Aorta (tissue), 5 donors: ENCODE measurements at regions not wholly inside any gene's neighbourhood (a gene's known extent, or its start where the extent isn't known, plus 50 kb on each side); places are given as distances from the start of the nearest gene placed in this dataset.

ENCODE experiments used
- ATAC-seq: fragments of 200-7000 bp; cut with Tn5 transposase; one replicate; pipeline ENCODE4 v1.9.1; 2022; ENCODE audit warnings: moderate library complexity; ENCODE audit not compliant: low FRiP score
- DNase-seq, 2 donors: peaks; one replicate each; pipeline ENCODE4 v3.0.0-alpha.2; 2020
- H3K27ac ChIP-seq, 2 donors: one replicate each; pipeline ENCODE4 v1.5.1; 2013; ENCODE audit warnings: low read length in 2 of 2, mild to moderate bottlenecking in 2 of 2, moderate library complexity in 2 of 2, control low read depth in 1 of 2, inconsistent platforms in 1 of 2, low read depth in 1 of 2
- H3K27me3 ChIP-seq, 2 donors: one replicate each; pipeline ENCODE4 v1.6.1; 2013; ENCODE audit warnings: control low read depth in 1 of 2, low read length in 1 of 2, mild to moderate bottlenecking in 1 of 2, moderate library complexity in 1 of 2; ENCODE audit not compliant: insufficient read depth in 2 of 2, control insufficient read depth in 1 of 2
- H3K36me3 ChIP-seq, 2 donors: one replicate each; pipeline ENCODE4 v1.6.1; 2013; ENCODE audit warnings: control low read depth in 1 of 2, low read length in 1 of 2, mild to moderate bottlenecking in 1 of 2; ENCODE audit not compliant: insufficient read depth in 2 of 2, control insufficient read depth in 1 of 2
- H3K4me1 ChIP-seq, 2 donors: one replicate each; pipeline ENCODE4 v1.6.1; 2013; ENCODE audit warnings: low read length in 2 of 2, control low read depth in 1 of 2, mild to moderate bottlenecking in 1 of 2, moderate library complexity in 1 of 2; ENCODE audit not compliant: insufficient read depth in 2 of 2, control insufficient read depth in 1 of 2
- H3K4me3 ChIP-seq, 2 donors: one replicate each; pipeline ENCODE4 v1.5.1; 2013; ENCODE audit warnings: low read length in 2 of 2, control low read depth in 1 of 2, mild to moderate bottlenecking in 1 of 2
- H3K9me3 ChIP-seq: one replicate; pipeline ENCODE4 v1.6.1; 2013; ENCODE audit warnings: mild to moderate bottlenecking, low read length; ENCODE audit not compliant: control insufficient read depth
- WGBS, 2 donors: extraction: QIAGEN DNeasy Blood & Tissue Kit; methylation state at CpG; one replicate each; pipeline ENCODE4 v1.1.7; 2013; 5-methylcytosine and 5-hydroxymethylcytosine counted together
- intact Hi-C, 2 donors: fragments of 100-400 bp; cut with DNase I; formaldehyde crosslinking; loops; one replicate each; pipeline versions ENCODE4 v1.14.2 to v1.15.0; 2022
- donor health status: healthy with polysubstance abuse.
- donor health status: Bipolar disorder and iron deficiency.
- donor health status: DM: no; HTN: no; CAD: no.
- donor health status: DM: no; HTN: no; CAD: no.
- donor health status: DM: yes; HTN: yes; CAD: no.

GRCh38 chr11:37040921-37041320 lies 442.9 kb upstream of the RAG2 start:
- DNase-seq (no peak), ATAC-seq (no peak)
- Histone ChIP-seq H3K4me1 (no peaks in the 10 kb centered on the region), H3K9me3 (no peaks in the 10 kb centered on the region), H3K27ac (no peak overlapping the region), H3K4me3 (no peak overlapping the region), H3K27me3 (no peaks in the 10 kb centered on the region), H3K36me3 (no peaks in the 10 kb centered on the region)
- intact Hi-C loops: no loop called here

DNA sequence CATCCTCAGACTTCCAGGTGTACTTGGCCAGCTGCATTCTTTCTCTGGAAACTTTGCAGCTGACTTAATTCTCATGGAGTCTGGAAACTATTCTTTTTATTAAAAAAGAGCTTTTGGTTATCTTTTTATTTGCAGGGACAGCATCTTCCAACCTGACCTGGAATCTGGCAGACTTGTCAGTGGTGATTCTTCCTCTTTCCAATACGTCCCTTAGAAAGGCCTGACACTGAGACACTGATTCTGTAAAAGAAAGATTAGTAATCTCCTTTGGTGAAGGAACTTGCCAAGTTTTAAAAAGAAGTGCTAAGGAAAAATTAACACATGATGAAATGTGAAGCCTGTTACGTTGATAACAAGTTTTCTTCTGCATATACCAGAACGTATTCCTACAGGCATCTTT lies 440.9 kb upstream of the RAG2 start:
- Histone ChIP-seq H3K4me3 (no peak overlapping the region), H3K27ac (no peak overlapping the region), H3K4me1 (no peaks in the 10 kb centered on the region), H3K27me3 (no peaks in the 10 kb centered on the region), H3K36me3 (no peaks in the 10 kb centered on the region), H3K9me3 (no peaks in the 10 kb centered on the region)
- intact Hi-C loops: no loop called here
- 46 to 50% methylated on average over 3 of the region's 3 CpGs for WGBS, 2 donors
- DNase-seq (no peak), ATAC-seq (no peak)

DNA sequence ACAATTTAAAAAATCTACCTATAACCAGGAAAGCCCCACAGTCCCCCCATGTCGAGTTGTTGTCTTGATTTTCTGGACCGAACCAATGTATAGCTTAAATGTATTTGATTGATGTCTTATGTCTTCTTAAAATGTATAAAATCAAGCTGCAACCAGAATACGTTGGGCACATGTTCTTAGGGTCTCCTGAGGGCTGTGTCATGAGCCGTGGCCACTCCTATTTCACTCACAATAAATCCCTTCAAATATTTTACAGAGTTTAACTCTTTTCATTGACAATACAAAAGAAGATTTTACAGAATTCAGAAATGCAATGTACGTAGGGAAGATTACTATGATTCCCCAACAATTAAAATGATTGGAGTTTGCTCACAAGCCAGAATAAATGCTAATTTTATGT lies 428.7 kb upstream of the RAG2 start:
- intact Hi-C loops: no loop called here
- Histone ChIP-seq H3K4me1 (no peaks in the 10 kb centered on the region), H3K27me3 (no peaks in the 10 kb centered on the region), H3K9me3 (peaks cover 1% of the 10 kb centered on the region), H3K4me3 (no peak overlapping the region), H3K27ac (no peak overlapping the region), H3K36me3 (no peaks in the 10 kb centered on the region)
- no peak for ATAC-seq
- DNase-seq: no peak
- WGBS, 2 donors: 57 to 61% methylated on average over 5 of the region's 5 CpGs

DNA sequence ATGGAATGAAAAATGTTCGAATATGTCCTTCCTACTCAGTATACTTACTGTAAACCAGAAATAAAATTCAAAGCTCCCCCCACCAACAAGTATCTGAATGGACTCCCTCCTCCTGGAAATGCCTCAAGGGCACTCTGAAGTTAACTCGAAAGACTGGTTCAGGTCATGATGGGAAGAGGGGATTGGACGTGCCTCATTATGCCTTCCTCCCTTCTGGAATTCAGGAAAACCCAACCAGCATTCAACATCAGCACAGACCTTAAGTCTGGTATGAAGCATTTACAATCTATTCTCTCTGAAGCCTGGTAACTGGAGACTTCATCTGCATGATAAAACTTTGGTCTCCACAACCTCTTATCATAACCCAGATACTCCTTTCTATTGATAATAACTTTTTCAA lies 428.3 kb upstream of the RAG2 start:
- H3K4me1 ChIP-seq: no peaks in the 10 kb centered on the region
- intact Hi-C loops: no loop called here
- DNase-seq: no peak
- no peak for ATAC-seq
- H3K9me3 ChIP-seq: peaks cover 1% of the 10 kb centered on the region
- no peaks in the 10 kb centered on the region for H3K27me3 ChIP-seq
- 39 to 47% methylated on average over 3 of the region's 3 CpGs for WGBS, 2 donors
- no peaks in the 10 kb centered on the region for H3K36me3 ChIP-seq
- no peak overlapping the region for H3K27ac ChIP-seq
- no peak overlapping the region for H3K4me3 ChIP-seq

GRCh38 chr11:37006563-37006962 lies 408.5 kb upstream of the RAG2 start:
- Histone ChIP-seq H3K4me3 (no peak overlapping the region), H3K27me3 (no peaks in the 10 kb centered on the region), H3K4me1 (no peaks in the 10 kb centered on the region), H3K9me3 (no peaks in the 10 kb centered on the region), H3K36me3 (no peaks in the 10 kb centered on the region), H3K27ac (no peak overlapping the region)
- 90 to 92% methylated on average over 4 of the region's 4 CpGs for WGBS, 2 donors
- intact Hi-C loops: no loop called here
- no peak for ATAC-seq
- no peak for DNase-seq

DNA sequence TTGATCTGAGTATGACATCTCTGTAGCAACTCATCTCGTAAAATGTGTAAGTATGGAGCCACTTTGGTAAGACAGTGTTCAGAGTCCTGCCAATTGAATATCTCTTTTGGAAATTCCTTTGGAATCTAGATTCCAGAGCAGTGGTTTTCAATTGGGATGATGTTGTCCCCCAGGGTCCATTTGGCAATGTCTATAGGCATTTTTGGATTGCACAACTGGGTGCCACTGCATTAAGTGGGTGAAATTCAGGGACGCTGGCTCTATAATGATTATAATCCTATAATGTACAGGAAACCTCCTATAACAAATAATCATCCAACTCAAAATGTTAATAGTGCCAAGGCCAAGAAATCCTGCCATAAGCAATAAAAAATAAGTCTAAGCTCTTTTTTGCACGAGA lies 404.8 kb upstream of the RAG2 start:
- no peak overlapping the region for H3K4me3 ChIP-seq
- WGBS, 2 donors: 58 to 63% methylated on average over 3 of the region's 3 CpGs
- no peaks in the 10 kb centered on the region for H3K9me3 ChIP-seq
- no peaks in the 10 kb centered on the region for H3K27me3 ChIP-seq
- no peaks in the 10 kb centered on the region for H3K4me1 ChIP-seq
- no peak for ATAC-seq
- no peaks in the 10 kb centered on the region for H3K36me3 ChIP-seq
- DNase-seq: no peak
- intact Hi-C loops: no loop called here
- H3K27ac ChIP-seq: no peak overlapping the region

DNA sequence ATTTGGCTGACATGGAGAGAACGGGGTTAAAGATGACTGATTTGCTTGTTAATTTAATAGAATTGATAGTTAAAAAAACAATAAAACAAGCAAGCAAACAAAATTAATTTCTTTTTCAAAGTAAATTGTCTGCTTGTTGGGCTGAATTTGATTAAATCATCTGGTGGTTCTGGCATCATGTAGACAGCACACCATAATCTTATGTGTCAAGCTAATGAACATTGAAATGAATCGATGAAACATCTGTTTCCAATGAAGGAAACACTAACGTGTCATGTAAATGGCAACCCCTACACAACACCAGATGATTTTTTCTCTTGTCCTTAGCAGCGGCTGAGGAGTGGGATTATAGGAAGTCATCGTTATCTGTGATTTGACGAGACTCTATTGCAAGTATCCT lies 399.6 kb upstream of the RAG2 start:
- 82 to 86% methylated on average over 6 of the region's 6 CpGs for WGBS, 2 donors
- Histone ChIP-seq H3K4me1 (no peaks in the 10 kb centered on the region), H3K27me3 (no peaks in the 10 kb centered on the region), H3K36me3 (no peaks in the 10 kb centered on the region), H3K9me3 (no peaks in the 10 kb centered on the region), H3K4me3 (no peak overlapping the region), H3K27ac (no peak overlapping the region)
- DNase-seq (no peak), ATAC-seq (no peak)
- intact Hi-C loops: no loop called here

DNA sequence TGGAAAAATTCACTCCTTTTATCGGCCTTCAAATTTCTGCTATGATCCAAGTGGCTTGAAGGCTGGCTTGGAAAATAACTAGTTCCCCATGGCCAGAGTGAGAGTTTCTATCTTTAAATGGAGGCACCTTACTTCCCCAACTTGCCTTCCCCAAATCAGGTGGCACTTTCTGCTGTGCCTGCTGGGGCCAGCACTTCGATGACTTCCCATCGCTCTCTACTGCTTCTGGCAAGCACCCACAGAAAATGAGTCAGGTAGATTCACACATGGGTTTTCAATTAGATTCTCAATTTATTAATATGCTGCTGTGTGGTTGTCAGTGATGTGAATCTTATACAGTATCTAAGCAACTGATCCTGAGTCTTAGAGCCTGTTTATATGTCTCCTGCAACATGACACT lies 398.8 kb upstream of the RAG2 start:
- H3K27ac ChIP-seq: no peak overlapping the region
- no peaks in the 10 kb centered on the region for H3K36me3 ChIP-seq
- 93 to 96% methylated on average over 3 of the region's 3 CpGs for WGBS, 2 donors
- no peak for ATAC-seq
- no peak overlapping the region for H3K4me3 ChIP-seq
- no peaks in the 10 kb centered on the region for H3K4me1 ChIP-seq
- intact Hi-C loops: no loop called here
- no peaks in the 10 kb centered on the region for H3K27me3 ChIP-seq
- no peak for DNase-seq
- H3K9me3 ChIP-seq: no peaks in the 10 kb centered on the region

- ATAC-seq: no peak
- Histone ChIP-seq H3K4me3 (no peak overlapping the region), H3K27ac (no peak overlapping the region), H3K36me3 (no peaks in the 10 kb centered on the region), H3K27me3 (no peaks in the 10 kb centered on the region), H3K4me1 (no peaks in the 10 kb centered on the region), H3K9me3 (no peaks in the 10 kb centered on the region)
- intact Hi-C loops: no loop called here
- WGBS, 2 donors: 57 to 63% methylated on average over 6 of the region's 6 CpGs
- DNase-seq: no peak
These were observed 396.2 kb upstream of the RAG2 start for GRCh38 chr11:36994208-36994607.

- no peak for ATAC-seq
- 89 to 91% methylated on average over 1 of the region's 1 CpG for WGBS, 2 donors
- Histone ChIP-seq H3K4me1 (no peaks in the 10 kb centered on the region), H3K36me3 (no peaks in the 10 kb centered on the region), H3K27ac (no peak overlapping the region), H3K4me3 (no peak overlapping the region), H3K27me3 (no peaks in the 10 kb centered on the region), H3K9me3 (no peaks in the 10 kb centered on the region)
- DNase-seq: no peak
- intact Hi-C loops: no loop called here
These were observed 390.5 kb upstream of the RAG2 start for GRCh38 chr11:36988556-36988955.
